ENCODE measurements at regions not wholly inside any gene's neighbourhood (a gene's known extent, or its start where the extent isn't known, plus 50 kb on each side); places are given as distances from the start of the nearest gene placed in this dataset.
"Not testable (repeated sequence)": the region's sequence is repeated elsewhere in the genome, so short reads cannot be mapped to it uniquely, and the experiment has no call there.

- no peak for DNase-seq
Observed at GRCh38 chr16:54985156-54985555, 54.5 kb downstream of the IRX5 start.

- DNase-seq = no peak
Observed at GRCh38 chr16:54985668-54986067, 55.0 kb downstream of the IRX5 start.

- no peak for DNase-seq
Observed at GRCh38 chr16:54986409-54986808, 55.7 kb downstream of the IRX5 start.

GRCh38 chr16:54987081-54987480, 56.4 kb downstream of the IRX5 start:
- no peak for DNase-seq

GRCh38 chr16:54991525-54991924, 60.9 kb downstream of the IRX5 start:
- no peak for DNase-seq

- not testable (repeated sequence) for DNase-seq
Observed at GRCh38 chr16:54991946-54992345, 61.3 kb downstream of the IRX5 start.

- no peak for DNase-seq
Observed at GRCh38 chr16:54993106-54993895, 62.6 kb downstream of the IRX5 start.

GRCh38 chr16:54996186-54996585, 65.5 kb downstream of the IRX5 start:
- no peak for DNase-seq

GRCh38 chr16:54998834-54999233, 68.2 kb downstream of the IRX5 start:
- DNase-seq = no peak

GRCh38 chr16:54999481-54999880, 68.8 kb downstream of the IRX5 start:
- DNase-seq = no peak

- DNase-seq = no peak
Observed at GRCh38 chr16:55000595-55000994, 69.9 kb downstream of the IRX5 start.

GRCh38 chr16:55001931-55002330, 71.3 kb downstream of the IRX5 start:
- DNase-seq = no peak

GRCh38 chr16:55002419-55002818, 71.8 kb downstream of the IRX5 start:
- no peak for DNase-seq

- no peak for DNase-seq
Observed at GRCh38 chr16:55003306-55003705, 72.6 kb downstream of the IRX5 start.

- no peak for DNase-seq
Observed at GRCh38 chr16:55003916-55004315, 73.3 kb downstream of the IRX5 start.

GRCh38 chr16:55007504-55007903, 76.8 kb downstream of the IRX5 start:
- DNase-seq = no peak

- DNase-seq = no peak
Observed at GRCh38 chr16:55008836-55009510, 78.3 kb downstream of the IRX5 start.

GRCh38 chr16:55009581-55009980, 78.9 kb downstream of the IRX5 start:
- no peak for DNase-seq

GRCh38 chr16:55010492-55011160, 80.0 kb downstream of the IRX5 start:
- DNase-seq = no peak

GRCh38 chr16:55012362-55012761, 81.7 kb downstream of the IRX5 start:
- DNase-seq = no peak

- no peak for DNase-seq
Observed at GRCh38 chr16:55012793-55013192, 82.1 kb downstream of the IRX5 start.

- DNase-seq = no peak
Observed at GRCh38 chr16:55014022-55014421, 83.4 kb downstream of the IRX5 start.

- no peak for DNase-seq
Observed at GRCh38 chr16:55015181-55015913, 84.7 kb downstream of the IRX5 start.
